IMR-90 (cell line): ENCODE measurements at regions not wholly inside any gene's neighbourhood (a gene's known extent, or its start where the extent isn't known, plus 50 kb on each side); places are given as distances from the start of the nearest gene placed in this dataset.

Source experiments
- ATAC-seq: fragments of 200-7000 bp; cut with Tn5 transposase; 2 replicates; pipeline ENCODE4 v1.9.1; 2020; ENCODE audit warnings: low read depth, mild to moderate bottlenecking, moderate library complexity
- BruUV-seq: library from RNA; stranded (reverse); fragments of 400-500 nt; replicated peaks from 2 replicates; lab custom pipeline; 2021; lab: Mats Ljungman, UMichigan
- CTCF ChIA-PET: fragments of 300-600 bp; formaldehyde crosslinking; extraction: SDS; loops from one replicate; lab custom pipeline; 2021; ENCODE audit warnings: antibody characterized with exemption; lab: Yijun Ruan, JAX
- POLR2A ChIA-PET: fragments of 300-600 bp; sonication (Branson Sonifier 250); formaldehyde crosslinking; loops from one replicate; lab custom pipeline; 2022; ENCODE audit warnings: antibody characterized with exemption; ENCODE audit not compliant: unreplicated experiment; lab: Charles Lee
- DNase-seq: peaks from one replicate; pipeline ENCODE4 v3.0.0; 2013
- H2AFZ ChIP-seq: replicated peaks from 2 replicates; pipeline ENCODE3; 2013; ENCODE audit warnings: low read length, mild to moderate bottlenecking; ENCODE audit not compliant: poor library complexity
- H2AK5ac ChIP-seq: 2 replicates; pipeline ENCODE4 v1.6.1; 2013; ENCODE audit warnings: low read depth, low read length, inconsistent platforms
- H2AK9ac ChIP-seq: replicated peaks from 2 replicates; pipeline ENCODE3; 2013; ENCODE audit warnings: mild to moderate bottlenecking, low read depth, low read length, moderate library complexity; ENCODE audit not compliant: poor library complexity
- H2BK120ac ChIP-seq: 2 replicates; pipeline ENCODE4 v1.6.1; 2013; ENCODE audit warnings: low read depth, low read length, inconsistent platforms
- H2BK15ac ChIP-seq: 3 replicates; pipeline ENCODE4 v1.6.1; 2013; ENCODE audit warnings: low read depth, low read length, inconsistent platforms
- H2BK20ac ChIP-seq: 2 replicates; pipeline ENCODE4 v1.6.1; 2013; ENCODE audit warnings: low read depth, mild to moderate bottlenecking, inconsistent platforms, low read length, moderate library complexity
- H2BK5ac ChIP-seq: 2 replicates; pipeline ENCODE4 v1.6.1; 2013; ENCODE audit warnings: mild to moderate bottlenecking, low read depth, low read length, inconsistent platforms; ENCODE audit not compliant: poor library complexity, severe bottlenecking
- H3K14ac ChIP-seq: replicated peaks from 2 replicates; pipeline ENCODE4 v1.6.1; 2013; ENCODE audit warnings: low read depth, low read length, inconsistent platforms
- H3K18ac ChIP-seq: 2 replicates; pipeline ENCODE4 v1.6.1; 2013; ENCODE audit warnings: low read depth, low read length, control low read depth
- H3K23ac ChIP-seq: 2 replicates; pipeline ENCODE4 v1.6.1; 2013; ENCODE audit warnings: low read depth, low read length, inconsistent platforms
- H3K27ac ChIP-seq: 2 replicates; pipeline ENCODE4 v1.5.1; 2013; ENCODE audit warnings: mild to moderate bottlenecking, control low read depth, low read length; ENCODE audit not compliant: insufficient read depth
- H3K27me3 ChIP-seq: 2 replicates; pipeline ENCODE4 v1.6.1; 2013; ENCODE audit warnings: low read length; ENCODE audit not compliant: control insufficient read depth, insufficient read depth
- H3K36me3 ChIP-seq: 2 replicates; pipeline ENCODE4 v1.6.1; 2013; ENCODE audit warnings: low read length, mixed read lengths; ENCODE audit not compliant: control insufficient read depth, insufficient read depth
- H3K4ac ChIP-seq: 2 replicates; pipeline ENCODE4 v1.6.1; 2013; ENCODE audit warnings: low read depth, low read length, inconsistent platforms
- H3K4me1 ChIP-seq: 2 replicates; pipeline ENCODE4 v1.6.1; 2013; ENCODE audit warnings: low read length, mixed read lengths; ENCODE audit not compliant: control insufficient read depth, insufficient read depth
- H3K4me2 ChIP-seq: 2 replicates; pipeline ENCODE4 v1.6.1; 2013; ENCODE audit warnings: low read depth, mild to moderate bottlenecking, control low read depth, low read length, moderate library complexity
- H3K4me3 ChIP-seq: 2 replicates; pipeline ENCODE4 v1.5.1; 2013; ENCODE audit warnings: low read depth, mild to moderate bottlenecking, control low read depth, low read length, moderate library complexity; ENCODE audit not compliant: insufficient read depth
- H3K56ac ChIP-seq: 2 replicates; pipeline ENCODE4 v1.6.1; 2013; ENCODE audit warnings: low read length, inconsistent platforms; ENCODE audit not compliant: insufficient read depth; ENCODE audit errors: extremely low read depth
- H3K79me1 ChIP-seq, 2 experiments: 2 replicates each; pipeline ENCODE4 v1.6.1; 2013; ENCODE audit warnings: low read length in 2 of 2, inconsistent platforms in 1 of 2, low read depth in 1 of 2
- H3K9ac ChIP-seq: 2 replicates; pipeline ENCODE4 v1.6.1; 2013; ENCODE audit warnings: low read depth, low read length, control low read depth
- H3K9me1 ChIP-seq: 2 replicates; pipeline ENCODE4 v1.6.1; 2013; ENCODE audit warnings: low read length, inconsistent platforms; ENCODE audit not compliant: insufficient read depth
- H3K9me3 ChIP-seq: 2 replicates; pipeline ENCODE4 v1.6.1; 2013; ENCODE audit warnings: low read length; ENCODE audit not compliant: control insufficient read depth, insufficient read depth
- H4K20me1 ChIP-seq: 2 replicates; pipeline ENCODE4 v1.6.1; 2013; ENCODE audit warnings: low read length, inconsistent platforms; ENCODE audit not compliant: insufficient read depth
- H4K5ac ChIP-seq: 2 replicates; pipeline ENCODE4 v1.6.1; 2013; ENCODE audit warnings: mild to moderate bottlenecking, low read depth, low read length, control low read depth
- H4K8ac ChIP-seq, 2 experiments: 2 replicates each; pipeline ENCODE4 v1.6.1; 2013; ENCODE audit warnings: low read depth in 2 of 2, low read length in 2 of 2, control low read depth in 1 of 2, inconsistent platforms in 1 of 2
- H4K91ac ChIP-seq: 2 replicates; pipeline ENCODE4 v1.6.1; 2013; ENCODE audit warnings: low read depth, low read length, inconsistent platforms; ENCODE audit not compliant: insufficient read depth
- BHLHE40 ChIP-seq: fragments of 150-350 bp; IDR thresholded peaks from 2 replicates; pipeline ENCODE4 v1.6.1; 2016; ENCODE audit warnings: mild to moderate bottlenecking, low read depth, low read length
- CEBPB ChIP-seq: IDR thresholded peaks from 2 replicates; pipeline ENCODE4 v1.6.1; 2012; ENCODE audit warnings: low read depth, low read length, improper control_type of control experiment
- CHD1 ChIP-seq: IDR thresholded peaks from 2 replicates; pipeline ENCODE4 v1.6.1; 2012; ENCODE audit warnings: low read depth, low read length, improper control_type of control experiment
- ELK1 ChIP-seq: fragments of 150-350 bp; IDR thresholded peaks from 2 replicates; pipeline ENCODE4 v1.6.1; 2016; ENCODE audit warnings: low read depth, mild to moderate bottlenecking, low read length, moderate library complexity, borderline replicate concordance
- FOS ChIP-seq: fragments of 150-350 bp; IDR thresholded peaks from 2 replicates; pipeline ENCODE4 v1.6.1; 2016; ENCODE audit warnings: low read depth, low read length
- MAFK ChIP-seq: IDR thresholded peaks from 2 replicates; pipeline ENCODE4 v1.6.1; 2012; ENCODE audit warnings: low read depth, low read length, improper control_type of control experiment
- MAZ ChIP-seq: IDR thresholded peaks from 2 replicates; pipeline ENCODE4 v1.6.1; 2012; ENCODE audit warnings: low read depth, mild to moderate bottlenecking, low read length, improper control_type of control experiment, moderate library complexity, borderline replicate concordance
- MXI1 ChIP-seq: IDR thresholded peaks from 2 replicates; pipeline ENCODE4 v1.6.1; 2012; ENCODE audit warnings: low read depth, mild to moderate bottlenecking, low read length, moderate library complexity, borderline replicate concordance
- NFE2L2 ChIP-seq: fragments of 150-350 bp; IDR thresholded peaks from 2 replicates; pipeline ENCODE4 v1.6.1; 2016; ENCODE audit warnings: low read depth, mild to moderate bottlenecking, low read length
- POLR2A ChIP-seq: IDR thresholded peaks from 2 replicates; pipeline ENCODE4 v1.6.1; 2012; ENCODE audit warnings: mild to moderate bottlenecking, low read depth, low read length
- RAD21 ChIP-seq: IDR thresholded peaks from 2 replicates; pipeline ENCODE4 v1.6.1; 2012; ENCODE audit warnings: low read length, improper control_type of control experiment
- RCOR1 ChIP-seq: IDR thresholded peaks from 2 replicates; pipeline ENCODE4 v1.6.1; 2012; ENCODE audit warnings: mild to moderate bottlenecking, low read length, improper control_type of control experiment; ENCODE audit not compliant: insufficient replicate concordance
- RFX5 ChIP-seq: IDR thresholded peaks from 2 replicates; pipeline ENCODE4 v1.8.0; 2012; ENCODE audit warnings: low read depth, mild to moderate bottlenecking, low read length, moderate library complexity
- SMC3 ChIP-seq: fragments of 150-350 bp; IDR thresholded peaks from 2 replicates; pipeline ENCODE4 v1.6.1; 2016; ENCODE audit warnings: low read depth, mild to moderate bottlenecking, antibody characterized with exemption, low read length, moderate library complexity
- WGBS, 2 experiments: methylation state at CpG; one replicate each; pipeline versions ENCODE4 v1.1.5 to v1.1.7; 2013; ENCODE audit warnings: missing lambda C conversion rate in 2 of 2; ENCODE audit not compliant: insufficient read length in 1 of 2; ENCODE audit errors: extremely low coverage in 2 of 2; 5-methylcytosine and 5-hydroxymethylcytosine counted together
- dilution Hi-C: fragments of 300-500 bp; cut with HindIII; formaldehyde crosslinking; loops from one replicate; pipeline ENCODE4 v1.14.3; 2018; ENCODE audit warnings: low sequenced_read_pairs; ENCODE audit not compliant: unreplicated experiment
- in situ Hi-C: fragments of 300-500 bp; cut with MboI; formaldehyde crosslinking; loops from 3 replicates; pipeline ENCODE4 v1.14.3; 2019; ENCODE audit warnings: low sequenced_read_pairs, inconsistent platforms, mixed read lengths
- intact Hi-C: fragments of 100-400 bp; cut with micrococcal nuclease; formaldehyde crosslinking; loops from 2 replicates; pipeline ENCODE4 v1.10.0; 2022
- TF ChIP-seq, protein P1 (sequence below): fragments of 150-350 bp; IDR thresholded peaks from 2 replicates; pipeline ENCODE4 v1.6.1; 2017; ENCODE audit warnings: mild to moderate bottlenecking, antibody characterized with exemption, low read length, low read depth
- TF ChIP-seq, protein P2 (sequence below): conservative IDR thresholded peaks from 2 replicates; pipeline ENCODE4 v1.5.1; 2012; ENCODE audit warnings: mild to moderate bottlenecking, low read depth, low read length, improper control_type of control experiment

- H3K4me2 ChIP-seq, result no peak overlapping the region
- H3K36me3 ChIP-seq, result no peaks in the 10 kb centered on the region
- WGBS, 2 experiments, result no CpG with 5 or more reads among the region's 3 CpGs
- no peak overlapping the region for H3K14ac ChIP-seq
- no TSS peak for BruUV-seq
- no peak for DNase-seq
- H3K4me3 ChIP-seq, result no peak overlapping the region
- intact Hi-C loops (no loop called here), dilution Hi-C loops (no loop called here), in situ Hi-C loops (no loop called here)
- ATAC-seq, result no peak
- H3K4me1 ChIP-seq, result 0 out of 2 replicates have a peak, but pooled peaks cover 1% of the 10 kb centered on the region
- H4K20me1 ChIP-seq, result no peaks in the 10 kb centered on the region
- H2BK15ac ChIP-seq, result no peak overlapping the region
- TF ChIP-seq, protein P1, sequence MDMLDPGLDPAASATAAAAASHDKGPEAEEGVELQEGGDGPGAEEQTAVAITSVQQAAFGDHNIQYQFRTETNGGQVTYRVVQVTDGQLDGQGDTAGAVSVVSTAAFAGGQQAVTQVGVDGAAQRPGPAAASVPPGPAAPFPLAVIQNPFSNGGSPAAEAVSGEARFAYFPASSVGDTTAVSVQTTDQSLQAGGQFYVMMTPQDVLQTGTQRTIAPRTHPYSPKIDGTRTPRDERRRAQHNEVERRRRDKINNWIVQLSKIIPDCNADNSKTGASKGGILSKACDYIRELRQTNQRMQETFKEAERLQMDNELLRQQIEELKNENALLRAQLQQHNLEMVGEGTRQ, result no peak
- TF ChIP-seq FOS (no peak), SMC3 (no peak), MAZ (no peak), CEBPB (no peak), ELK1 (no peak), NFE2L2 (no peak), RCOR1 (no peak), MAFK (no peak), RFX5 (no peak), RAD21 (no peak), POLR2A (no peak), MXI1 (no peak), BHLHE40 (no peak), CHD1 (no peak)
- TF ChIP-seq, protein P2, sequence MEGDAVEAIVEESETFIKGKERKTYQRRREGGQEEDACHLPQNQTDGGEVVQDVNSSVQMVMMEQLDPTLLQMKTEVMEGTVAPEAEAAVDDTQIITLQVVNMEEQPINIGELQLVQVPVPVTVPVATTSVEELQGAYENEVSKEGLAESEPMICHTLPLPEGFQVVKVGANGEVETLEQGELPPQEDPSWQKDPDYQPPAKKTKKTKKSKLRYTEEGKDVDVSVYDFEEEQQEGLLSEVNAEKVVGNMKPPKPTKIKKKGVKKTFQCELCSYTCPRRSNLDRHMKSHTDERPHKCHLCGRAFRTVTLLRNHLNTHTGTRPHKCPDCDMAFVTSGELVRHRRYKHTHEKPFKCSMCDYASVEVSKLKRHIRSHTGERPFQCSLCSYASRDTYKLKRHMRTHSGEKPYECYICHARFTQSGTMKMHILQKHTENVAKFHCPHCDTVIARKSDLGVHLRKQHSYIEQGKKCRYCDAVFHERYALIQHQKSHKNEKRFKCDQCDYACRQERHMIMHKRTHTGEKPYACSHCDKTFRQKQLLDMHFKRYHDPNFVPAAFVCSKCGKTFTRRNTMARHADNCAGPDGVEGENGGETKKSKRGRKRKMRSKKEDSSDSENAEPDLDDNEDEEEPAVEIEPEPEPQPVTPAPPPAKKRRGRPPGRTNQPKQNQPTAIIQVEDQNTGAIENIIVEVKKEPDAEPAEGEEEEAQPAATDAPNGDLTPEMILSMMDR, result no peak
- no peak overlapping the region for H4K5ac ChIP-seq
- no peak overlapping the region for H3K4ac ChIP-seq
- no peak overlapping the region for H3K23ac ChIP-seq
- H3K9ac ChIP-seq, result no peak overlapping the region
- H3K27me3 ChIP-seq, result no peaks in the 10 kb centered on the region
- no peak overlapping the region for H2BK5ac ChIP-seq
- H2BK120ac ChIP-seq, result no peak overlapping the region
- H4K91ac ChIP-seq, result no peak overlapping the region
- ChIA-PET POLR2A (no interaction called here), CTCF (no interaction called here)
- no peak overlapping the region for H4K8ac ChIP-seq
- H3K27ac ChIP-seq, result no peak overlapping the region
- H3K18ac ChIP-seq, result no peak overlapping the region
- no peaks in the 10 kb centered on the region for H3K79me1 ChIP-seq
- H2AK9ac ChIP-seq, result no peak overlapping the region
- no peaks in the 10 kb centered on the region for H3K9me3 ChIP-seq
- H3K9me1 ChIP-seq, result no peaks in the 10 kb centered on the region
- H2AK5ac ChIP-seq, result no peak overlapping the region
- no peak overlapping the region for H3K56ac ChIP-seq
- H2BK20ac ChIP-seq, result no peak overlapping the region
- no peak overlapping the region for H2AFZ ChIP-seq
These were observed 92.5 kb downstream of the SLC17A6 start for GRCh38 chr11:22430639-22431038.
